C4-2B (cell line): ENCODE measurements at regions not wholly inside any gene's neighbourhood (a gene's known extent, or its start where the extent isn't known, plus 50 kb on each side); places are given as distances from the start of the nearest gene placed in this dataset.
"Not testable (repeated sequence)": the region's sequence is repeated elsewhere in the genome, so short reads cannot be mapped to it uniquely, and the experiment has no call there.

ENCODE experiments used
- H3K27ac ChIP-seq: fragments of 450-650 bp; 2 replicates; pipeline ENCODE4 v1.5.1; 2017
- ZFX ChIP-seq: fragments of 450-650 bp; IDR thresholded peaks from 2 replicates; pipeline ENCODE4 v1.6.1; 2017
- TF ChIP-seq, protein P1 (sequence below): fragments of 450-650 bp; conservative IDR thresholded peaks from 2 replicates; pipeline ENCODE4 v1.5.1; 2017; ENCODE audit warnings: mild to moderate bottlenecking

DNA sequence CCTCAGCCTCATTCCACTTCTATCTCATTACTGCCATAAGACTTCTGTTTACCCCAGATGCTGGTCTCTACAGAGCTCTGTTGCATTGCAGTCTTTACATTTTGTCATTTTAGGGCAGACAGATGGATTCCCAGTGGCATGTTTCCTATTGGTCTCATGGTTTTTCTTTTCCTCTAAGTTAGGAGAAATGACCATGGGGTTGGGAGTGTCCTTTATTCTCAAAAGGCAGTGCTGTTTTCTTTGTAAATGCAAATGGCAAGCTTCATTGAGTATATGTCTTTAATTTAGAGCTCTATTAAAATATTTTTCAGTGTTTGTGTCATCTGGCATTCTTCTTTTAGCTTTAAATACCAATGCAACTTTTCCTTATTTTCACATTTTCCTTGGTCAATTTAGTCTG lies 57.0 kb downstream of the MSTN start:
- no peak for TF ChIP-seq ZFX
- TF ChIP-seq, protein P1, sequence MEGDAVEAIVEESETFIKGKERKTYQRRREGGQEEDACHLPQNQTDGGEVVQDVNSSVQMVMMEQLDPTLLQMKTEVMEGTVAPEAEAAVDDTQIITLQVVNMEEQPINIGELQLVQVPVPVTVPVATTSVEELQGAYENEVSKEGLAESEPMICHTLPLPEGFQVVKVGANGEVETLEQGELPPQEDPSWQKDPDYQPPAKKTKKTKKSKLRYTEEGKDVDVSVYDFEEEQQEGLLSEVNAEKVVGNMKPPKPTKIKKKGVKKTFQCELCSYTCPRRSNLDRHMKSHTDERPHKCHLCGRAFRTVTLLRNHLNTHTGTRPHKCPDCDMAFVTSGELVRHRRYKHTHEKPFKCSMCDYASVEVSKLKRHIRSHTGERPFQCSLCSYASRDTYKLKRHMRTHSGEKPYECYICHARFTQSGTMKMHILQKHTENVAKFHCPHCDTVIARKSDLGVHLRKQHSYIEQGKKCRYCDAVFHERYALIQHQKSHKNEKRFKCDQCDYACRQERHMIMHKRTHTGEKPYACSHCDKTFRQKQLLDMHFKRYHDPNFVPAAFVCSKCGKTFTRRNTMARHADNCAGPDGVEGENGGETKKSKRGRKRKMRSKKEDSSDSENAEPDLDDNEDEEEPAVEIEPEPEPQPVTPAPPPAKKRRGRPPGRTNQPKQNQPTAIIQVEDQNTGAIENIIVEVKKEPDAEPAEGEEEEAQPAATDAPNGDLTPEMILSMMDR = no peak
- no peak overlapping the region for H3K27ac ChIP-seq

DNA sequence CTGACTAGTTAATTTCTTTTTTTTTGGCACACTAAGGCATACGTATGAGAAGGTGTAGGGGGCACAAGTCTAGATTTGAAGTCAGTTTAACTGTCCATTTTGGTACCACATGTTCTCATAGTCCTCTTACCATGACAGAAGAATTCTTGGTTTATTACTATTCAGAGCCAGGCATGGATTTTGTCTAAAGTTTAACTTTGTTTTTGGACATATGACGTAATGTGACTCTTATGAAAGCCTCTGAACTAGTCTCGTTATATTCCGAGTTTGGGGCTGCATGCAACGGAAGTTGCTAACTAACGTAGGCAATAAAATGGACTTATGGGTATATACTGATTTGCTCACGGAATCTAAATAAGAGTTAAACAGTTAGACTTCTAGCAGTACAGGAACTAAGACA lies 62.9 kb downstream of the MSTN start:
- no peak overlapping the region for H3K27ac ChIP-seq
- TF ChIP-seq, protein P1 = no peak
- TF ChIP-seq ZFX = no peak

DNA sequence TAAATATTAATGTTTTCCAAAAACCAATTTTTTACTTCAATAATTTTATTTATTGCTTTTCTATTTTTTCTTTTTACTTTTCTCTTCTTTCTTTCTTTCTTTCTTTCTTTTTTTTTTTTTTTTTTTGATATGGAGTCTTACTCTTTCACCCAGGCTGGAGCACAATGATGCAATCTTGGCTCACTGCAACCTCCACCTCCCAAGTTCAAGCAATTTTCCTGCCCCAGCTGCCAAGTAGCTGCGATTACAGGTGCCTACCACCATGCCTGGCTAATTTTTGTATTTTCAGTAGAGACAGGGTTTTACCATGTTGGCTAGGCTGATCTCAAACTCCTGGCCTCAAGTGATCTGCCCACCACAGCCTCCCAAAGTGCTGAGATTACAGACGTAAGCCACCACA lies 63.9 kb downstream of the MSTN start:
- H3K27ac ChIP-seq = not testable (repeated sequence)

DNA sequence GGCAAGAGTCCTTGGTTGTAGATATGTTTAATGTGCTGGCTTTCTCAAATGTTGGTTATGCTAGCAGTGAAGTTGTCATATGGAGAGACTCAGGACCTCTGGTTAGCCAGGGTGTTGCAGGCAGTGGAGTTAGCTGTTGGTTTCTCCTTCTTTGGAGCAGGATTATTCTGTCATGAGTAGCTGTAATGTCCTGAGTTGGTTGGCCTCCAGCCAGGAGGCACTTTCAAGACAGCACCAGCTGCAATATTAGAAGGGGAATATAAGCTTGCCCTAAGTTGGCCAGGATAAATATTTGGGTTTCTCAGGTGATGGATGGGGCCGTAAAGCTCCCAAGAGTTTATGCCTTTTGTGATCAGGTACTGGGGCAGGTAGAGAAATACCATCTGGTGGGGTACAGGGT lies 65.5 kb downstream of the MSTN start:
- no peak for TF ChIP-seq ZFX
- TF ChIP-seq, protein P1 = no peak
- no peak overlapping the region for H3K27ac ChIP-seq

DNA sequence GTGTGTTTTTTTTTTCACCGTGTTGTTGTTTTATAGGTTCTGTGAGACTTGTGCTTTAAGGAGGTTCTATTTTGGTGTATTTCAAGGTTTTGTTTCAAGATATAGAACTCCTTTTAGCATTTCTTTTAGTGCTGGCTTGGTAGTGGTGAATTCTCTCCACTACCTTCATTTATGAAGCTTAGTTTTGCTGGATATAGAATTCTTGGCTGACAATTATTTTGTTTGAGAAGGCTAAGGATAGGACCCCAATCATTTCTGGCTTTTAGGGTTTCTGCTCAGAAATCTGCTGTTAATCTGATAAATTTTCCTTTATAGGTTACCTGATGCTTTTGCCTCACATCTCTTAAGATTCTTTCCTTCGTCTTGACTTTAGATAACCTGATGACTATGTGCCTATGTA lies 66.8 kb downstream of the MSTN start:
- TF ChIP-seq, protein P1 = no peak
- TF ChIP-seq ZFX = no peak

DNA sequence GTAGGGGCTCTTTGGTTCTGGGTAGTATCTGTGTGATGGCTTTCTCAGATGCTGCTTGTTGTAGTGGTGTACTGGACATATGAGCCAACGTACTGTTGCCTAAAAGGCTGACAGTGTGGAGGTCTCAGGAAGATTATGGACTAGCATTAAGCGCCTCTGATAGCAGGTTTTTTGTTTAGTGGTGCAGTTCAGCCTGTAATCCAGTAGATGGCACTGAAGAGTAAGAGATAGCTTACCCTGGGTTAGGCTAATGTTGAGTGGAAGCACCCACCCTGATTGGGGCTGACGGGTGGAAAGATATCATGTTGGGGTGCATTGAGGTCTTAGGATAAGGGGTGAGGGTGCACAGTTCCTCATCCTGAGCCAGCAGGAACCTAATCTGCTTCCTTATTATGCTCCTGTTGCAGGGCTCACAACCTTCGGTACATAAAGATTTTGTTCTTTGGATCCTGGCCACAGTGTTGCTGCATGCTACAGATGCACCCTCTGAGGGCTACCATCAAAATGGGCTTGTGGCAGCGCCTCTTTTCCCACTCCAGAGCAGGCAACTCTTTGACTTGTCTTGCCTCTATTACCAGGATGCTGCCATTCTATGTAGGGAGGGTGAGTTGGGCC lies 79.6 kb downstream of the MSTN start:
- no peak for TF ChIP-seq ZFX
- TF ChIP-seq, protein P1 = peak; percentile 67

More for the DNA sequence above, 66.8 kb downstream of the MSTN start:
- no peak overlapping the region for H3K27ac ChIP-seq

DNA sequence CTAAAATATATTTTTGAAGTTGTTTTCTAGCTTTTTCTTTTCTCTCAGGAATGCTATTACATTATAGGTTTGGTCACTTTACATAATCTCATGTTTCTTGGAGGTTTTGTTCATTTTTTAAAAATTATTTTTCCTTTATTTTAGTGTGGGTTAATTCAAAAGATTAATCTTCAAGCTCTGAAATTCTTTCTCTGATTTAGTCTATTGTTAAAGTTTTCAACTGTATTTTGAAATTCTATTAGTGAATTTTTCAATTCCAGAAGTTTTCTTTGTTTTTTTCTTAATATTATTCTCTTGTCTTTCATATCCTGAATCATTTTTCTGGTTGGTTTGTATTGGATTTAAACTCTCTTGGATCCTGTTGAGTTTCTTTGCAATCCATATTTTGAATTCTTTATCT lies 80.4 kb downstream of the MSTN start:
- H3K27ac ChIP-seq = no peak overlapping the region
- TF ChIP-seq ZFX = no peak
- TF ChIP-seq, protein P1 = no peak

More for the DNA sequence above, 79.6 kb downstream of the MSTN start:
- no peak overlapping the region for H3K27ac ChIP-seq

DNA sequence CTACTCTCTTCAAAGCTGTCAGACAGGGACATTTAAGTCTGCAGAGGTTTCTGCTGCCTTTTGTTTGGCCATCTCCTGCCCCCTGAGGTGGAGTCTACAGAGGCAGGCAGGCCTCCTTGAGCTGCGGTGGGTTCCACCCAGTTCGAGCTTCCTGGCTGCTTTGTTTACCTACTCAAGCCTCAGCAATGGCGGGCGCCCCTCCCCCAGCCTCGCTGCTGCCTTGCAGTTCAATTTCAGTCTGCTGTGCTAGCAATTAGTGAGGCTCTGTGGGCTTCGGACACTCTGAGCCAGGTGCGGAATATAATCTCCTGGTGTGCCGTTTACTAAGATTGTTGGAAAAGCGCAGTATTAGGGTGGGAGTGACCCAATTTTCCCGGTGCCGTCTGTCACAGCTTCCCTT lies 86.0 kb downstream of the MSTN start:
- not testable (repeated sequence) for H3K27ac ChIP-seq
